ENCODE measurements at regions not wholly inside any gene's neighbourhood (a gene's known extent, or its start where the extent isn't known, plus 50 kb on each side); places are given as distances from the start of the nearest gene placed in this dataset.

GRCh38 chr2:11073251-11073650 lies 82.0 kb upstream of the SLC66A3 start:
- TF ChIP-seq CTCF (IDR thresholded peaks at IDR 0.05) (peak in 1 of 6 experiments; percentile 23), POLR2A (IDR thresholded peaks at IDR 0.05) (no peak)

All from thyroid gland (tissue), 4 donors.